ENCODE measurements at regions not wholly inside any gene's neighbourhood (a gene's known extent, or its start where the extent isn't known, plus 50 kb on each side); places are given as distances from the start of the nearest gene placed in this dataset.
A peak's percentile ranks its signal among the peaks of the same experiment; 100 is the strongest.

DNA sequence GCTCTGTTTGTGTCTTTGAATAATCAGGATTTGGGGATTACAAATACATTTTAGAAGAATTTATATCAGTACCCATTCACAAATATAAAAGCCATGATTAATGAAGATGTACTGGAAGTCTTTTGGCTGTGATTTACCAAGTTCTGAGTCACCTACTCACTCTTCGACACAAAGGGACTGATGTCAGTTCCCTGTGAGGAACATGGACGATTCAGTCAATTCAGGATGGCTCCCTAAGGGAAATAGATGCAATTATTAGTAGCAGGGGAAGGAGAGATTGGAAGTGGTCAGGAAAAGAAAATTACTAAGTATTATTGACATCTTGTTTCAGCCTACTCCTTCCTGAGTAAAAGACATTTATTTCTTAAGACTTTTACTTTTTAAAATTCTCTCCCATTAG lies 550.7 kb upstream of the SLIT2 start:
- DNase-seq (ENCODE audit: missing footprints) (no peak), ATAC-seq (no peak)
- intact Hi-C loops (cut with DNase I), result no loop called here

DNA sequence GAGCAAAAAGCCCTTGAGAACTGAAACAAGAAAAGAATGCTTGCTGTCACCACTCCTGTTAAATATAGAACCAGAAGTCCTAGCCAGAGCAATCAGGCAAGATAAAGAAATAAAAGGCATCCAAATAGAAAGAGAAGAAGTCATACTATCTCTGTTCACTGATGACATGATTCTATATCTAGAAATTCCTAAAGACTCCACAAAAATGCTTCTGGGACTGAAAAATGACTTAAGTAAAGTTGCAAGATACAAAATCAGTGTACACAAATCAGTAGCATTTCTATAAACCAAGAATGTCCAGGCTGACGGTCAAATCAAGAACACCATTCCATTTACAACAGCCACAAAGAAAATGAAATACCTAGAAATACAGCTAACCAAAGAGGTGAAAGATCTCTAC lies 552.7 kb upstream of the SLIT2 start:
- ATAC-seq (no peak), DNase-seq (ENCODE audit: missing footprints) (no peak)
- intact Hi-C loops (cut with DNase I), result no loop called here

DNA sequence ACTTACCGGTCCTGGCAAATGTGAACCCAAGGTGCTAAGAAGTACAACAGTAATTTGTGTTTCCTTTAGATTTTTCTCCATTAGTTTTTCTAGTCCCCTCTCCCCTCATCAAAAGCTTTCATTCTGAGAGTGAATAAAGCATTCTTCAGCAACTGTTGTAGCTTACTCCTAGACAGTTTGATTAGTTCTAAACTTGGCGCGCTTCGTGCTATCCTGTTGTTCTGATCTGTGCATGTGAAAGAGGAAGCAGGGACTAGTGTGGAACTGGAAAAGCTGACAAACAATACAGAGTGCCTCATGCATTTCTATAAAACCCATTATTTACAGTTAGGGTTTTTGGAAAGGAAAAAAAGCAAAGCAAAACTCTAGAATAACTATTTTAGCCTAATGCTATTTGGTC lies 556.9 kb upstream of the SLIT2 start:
- intact Hi-C loops (cut with DNase I), result no loop called here
- DNase-seq (ENCODE audit: missing footprints) (no peak), ATAC-seq (peak; percentile 70)

DNA sequence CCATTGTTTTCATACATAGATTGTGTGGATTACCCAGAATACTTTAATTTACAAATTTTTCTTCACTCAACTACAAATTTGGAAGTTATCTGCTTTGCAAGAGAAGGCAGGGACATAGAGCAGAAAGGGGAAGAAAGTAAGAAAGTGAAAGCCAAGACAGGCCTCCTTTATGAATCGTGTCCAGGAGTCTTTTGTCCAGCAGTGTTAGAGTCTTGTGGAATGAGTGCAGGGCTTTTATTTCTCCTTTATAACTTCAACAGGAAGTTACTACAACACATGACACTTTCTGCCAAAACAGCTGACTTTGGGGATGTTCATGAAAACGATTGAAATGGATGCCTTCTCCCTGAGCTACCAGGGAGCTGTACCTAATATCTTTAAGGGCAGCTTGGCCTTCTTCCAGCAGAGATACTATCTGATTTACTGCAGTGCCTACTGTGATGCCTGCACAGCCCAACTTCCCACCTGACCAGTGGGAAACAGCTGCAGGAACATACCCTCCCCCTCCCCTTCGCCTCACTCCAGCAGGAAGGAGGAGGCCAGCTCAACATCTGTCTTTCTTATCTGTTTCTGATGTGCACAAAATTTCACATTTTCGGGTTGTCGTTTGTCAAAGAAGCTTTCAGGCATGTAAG lies 557.7 kb upstream of the SLIT2 start:
- ATAC-seq (peak; percentile 84), DNase-seq (ENCODE audit: missing footprints) (peak; percentile 31)
- intact Hi-C loops (cut with DNase I), result no loop called here

DNA sequence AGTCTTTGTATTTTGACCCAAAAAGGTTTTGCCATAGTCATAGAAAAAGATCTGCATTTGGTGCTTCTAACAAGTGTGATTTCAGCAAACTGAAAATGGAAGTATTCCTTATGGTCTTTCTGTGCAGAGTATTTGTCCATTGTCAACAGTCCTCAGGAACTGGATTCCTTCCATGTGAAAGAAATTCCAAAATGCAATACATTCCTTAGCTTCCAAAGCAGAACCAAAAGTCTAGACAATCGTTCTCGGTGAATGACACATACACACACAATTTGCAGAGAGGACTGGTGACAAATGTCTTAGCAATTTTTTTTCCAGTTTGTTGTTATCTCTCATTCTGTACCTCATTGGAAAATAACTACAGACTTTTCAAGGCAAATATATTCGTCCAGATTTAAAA lies 562.2 kb upstream of the SLIT2 start:
- intact Hi-C loops (cut with DNase I), result no loop called here
- no peak for DNase-seq (ENCODE audit: missing footprints)
- no peak for ATAC-seq

DNA sequence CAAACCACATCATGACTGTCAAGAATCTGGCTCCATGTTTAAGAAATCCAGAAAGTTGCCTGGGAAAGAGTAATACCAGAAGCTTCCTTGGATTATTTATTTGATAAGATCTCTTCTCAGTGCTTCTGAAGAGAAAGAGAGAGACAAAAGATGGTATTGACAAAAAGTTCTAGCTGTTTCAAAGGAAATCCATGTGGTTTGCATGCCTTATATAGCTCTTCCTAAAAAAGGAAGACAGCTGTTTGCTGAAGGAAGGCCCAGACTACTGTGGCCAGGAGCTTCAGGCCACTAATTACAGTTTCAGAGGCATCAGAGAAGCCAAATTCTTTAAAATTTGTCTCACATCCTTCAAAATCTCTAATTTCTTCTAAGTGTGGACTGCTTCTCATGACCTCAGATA lies 565.2 kb upstream of the SLIT2 start:
- intact Hi-C loops (cut with DNase I), result no loop called here
- ATAC-seq (no peak), DNase-seq (ENCODE audit: missing footprints) (no peak)

DNA sequence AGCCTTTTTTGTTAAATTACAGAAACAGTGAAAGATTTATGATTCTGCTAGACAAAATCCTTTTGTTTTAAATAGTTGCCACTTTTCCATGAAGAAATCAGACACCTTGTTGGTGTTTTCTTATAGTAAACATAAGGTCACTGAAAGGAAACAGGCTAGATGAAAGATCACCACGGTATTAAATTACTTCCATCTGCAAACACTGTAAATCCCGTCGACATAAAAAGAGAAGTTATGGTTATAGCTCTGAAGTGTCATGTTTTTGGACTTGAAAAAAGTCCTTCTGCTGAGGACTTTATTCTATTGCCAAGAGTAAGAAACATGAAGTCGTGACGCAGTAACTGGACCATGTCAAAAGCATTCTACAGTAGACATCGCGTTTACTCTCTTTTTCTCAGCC lies 567.6 kb upstream of the SLIT2 start:
- intact Hi-C loops (cut with DNase I), result no loop called here
- ATAC-seq (no peak), DNase-seq (ENCODE audit: missing footprints) (no peak)

DNA sequence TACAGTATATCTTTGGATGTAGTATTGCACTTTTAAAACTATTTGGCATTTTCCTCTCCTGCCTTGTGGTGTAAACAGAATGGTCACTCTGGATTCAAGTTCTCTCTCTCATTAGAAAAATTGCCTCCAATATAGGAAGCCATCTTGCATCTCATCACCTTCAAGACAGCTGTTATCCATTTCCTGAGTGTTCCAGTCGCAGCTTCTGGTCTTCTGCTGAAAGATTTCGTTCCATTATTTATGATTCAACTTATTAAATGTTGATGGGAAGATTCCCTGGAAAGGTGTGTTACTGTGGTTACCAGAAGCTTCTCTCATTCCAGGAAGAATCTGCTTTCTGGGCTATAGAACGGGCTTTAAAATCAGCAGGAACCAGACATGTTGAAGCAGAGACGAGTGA lies 568.3 kb upstream of the SLIT2 start:
- intact Hi-C loops (cut with DNase I), result no loop called here
- DNase-seq (ENCODE audit: missing footprints) (no peak), ATAC-seq (no peak)

DNA sequence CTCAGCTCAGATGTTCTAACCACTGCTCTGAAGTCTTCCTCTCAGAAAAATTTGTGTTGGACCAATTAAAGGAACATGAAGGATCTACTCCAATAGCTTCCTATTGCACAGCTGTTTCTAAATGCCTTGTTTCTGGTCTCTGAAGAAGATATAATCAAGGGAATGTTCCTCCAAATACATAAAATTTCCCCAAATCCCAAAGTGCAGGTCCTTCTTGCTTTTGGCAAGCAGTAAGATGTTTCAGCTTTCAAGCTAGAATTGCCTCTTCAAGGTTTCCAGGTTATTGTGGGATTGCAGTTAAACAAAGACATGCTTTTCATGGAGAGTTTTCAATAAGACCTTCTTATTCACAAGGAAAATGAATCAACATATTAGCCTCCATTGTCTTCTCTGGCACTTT lies 574.5 kb upstream of the SLIT2 start:
- intact Hi-C loops (cut with DNase I), result no loop called here
- ATAC-seq, result no peak
- no peak for DNase-seq (ENCODE audit: missing footprints)

DNA sequence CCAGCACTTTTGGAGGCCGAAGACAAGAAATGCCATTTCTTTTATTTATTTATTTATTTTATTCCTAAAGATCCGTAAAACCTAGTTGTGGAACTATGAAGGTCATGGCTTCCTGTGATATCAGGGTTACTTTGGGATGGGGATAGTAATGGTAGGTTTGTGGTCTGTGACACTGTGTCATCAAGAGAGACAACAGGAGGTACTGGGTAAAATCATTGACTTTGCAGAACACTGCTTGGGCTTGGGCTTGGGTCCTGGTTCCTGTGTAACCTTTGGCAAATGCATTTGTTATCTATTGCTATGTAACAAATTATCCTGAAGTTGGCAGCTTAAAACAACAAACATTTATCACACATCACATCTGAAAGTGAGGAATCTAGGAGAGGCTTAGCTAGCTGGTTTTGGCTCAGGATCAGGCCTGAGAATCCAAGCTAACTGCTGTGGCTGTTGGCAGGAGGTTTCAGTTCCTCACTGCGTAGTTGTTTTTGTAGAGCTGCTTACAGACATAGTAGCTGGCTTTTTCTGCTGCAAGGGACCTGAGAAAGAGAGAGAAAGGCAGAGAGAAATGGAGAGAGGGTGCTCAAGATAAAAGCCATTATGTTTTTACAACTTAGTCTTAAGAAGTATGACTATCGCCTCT lies 576.4 kb upstream of the SLIT2 start:
- DNase-seq (ENCODE audit: missing footprints) (no peak), ATAC-seq (peak; percentile 81)
- intact Hi-C loops (cut with DNase I), result no loop called here

DNA sequence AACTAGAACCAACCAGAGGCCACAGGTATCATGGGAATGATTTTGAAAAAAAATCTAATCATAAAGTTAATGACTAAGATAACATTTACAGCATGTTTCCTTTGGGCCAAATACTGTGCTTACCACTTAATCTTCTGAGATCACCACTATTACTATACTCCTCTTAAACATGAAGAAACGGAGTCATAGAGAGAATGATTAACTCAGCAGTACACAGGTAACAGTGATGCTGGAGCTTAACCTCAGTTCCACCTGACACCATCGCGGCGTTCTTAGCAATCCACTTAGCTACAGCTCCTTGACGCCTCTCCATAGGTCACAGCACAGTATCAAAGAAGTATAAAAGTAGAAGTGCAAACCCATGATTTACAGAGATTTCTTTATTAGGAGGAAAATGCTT lies 592.6 kb upstream of the SLIT2 start:
- ATAC-seq (no peak), DNase-seq (ENCODE audit: missing footprints) (no peak)
- intact Hi-C loops (cut with DNase I), result no loop called here

DNA sequence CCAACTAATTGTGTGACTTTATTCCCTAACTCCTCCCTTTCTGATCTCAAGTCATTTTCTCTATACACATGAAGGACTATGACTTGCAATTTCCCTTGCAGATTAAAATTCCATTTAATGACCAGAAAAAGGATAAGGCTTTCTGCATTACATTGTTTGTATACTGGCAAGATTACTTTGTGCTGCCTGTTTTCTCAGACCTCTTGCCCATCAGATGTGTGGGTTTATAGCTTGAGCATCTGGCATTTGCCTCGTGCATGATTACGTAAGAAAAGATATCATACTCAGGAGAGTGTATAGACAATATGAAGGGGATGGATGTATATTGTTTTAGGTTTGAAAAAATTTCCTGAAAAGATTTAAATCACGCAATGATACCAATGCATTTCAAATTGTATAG lies 593.8 kb upstream of the SLIT2 start:
- intact Hi-C loops (cut with DNase I), result no loop called here
- DNase-seq (ENCODE audit: missing footprints) (no peak), ATAC-seq (no peak)

DNA sequence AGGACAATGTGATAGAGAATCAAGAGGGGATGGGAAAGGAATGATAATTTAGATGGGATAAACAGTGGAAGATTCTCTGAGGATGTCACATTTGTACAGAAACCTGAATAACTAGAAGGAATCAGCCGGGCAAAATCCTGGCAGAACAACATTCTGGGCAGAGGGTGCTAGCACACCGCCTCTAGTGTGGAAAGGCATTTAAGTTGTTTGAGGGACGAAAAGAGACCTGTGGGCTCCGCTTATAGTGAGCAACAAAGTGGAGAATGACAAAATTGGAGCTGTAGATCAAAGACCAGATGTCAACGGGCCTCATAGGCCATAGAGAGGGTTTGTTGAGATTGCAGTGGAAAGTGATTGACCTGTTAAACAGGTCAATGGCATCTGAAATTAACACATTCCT lies 596.0 kb upstream of the SLIT2 start:
- intact Hi-C loops (cut with DNase I), result no loop called here
- DNase-seq (ENCODE audit: missing footprints) (no peak), ATAC-seq (no peak)

DNA sequence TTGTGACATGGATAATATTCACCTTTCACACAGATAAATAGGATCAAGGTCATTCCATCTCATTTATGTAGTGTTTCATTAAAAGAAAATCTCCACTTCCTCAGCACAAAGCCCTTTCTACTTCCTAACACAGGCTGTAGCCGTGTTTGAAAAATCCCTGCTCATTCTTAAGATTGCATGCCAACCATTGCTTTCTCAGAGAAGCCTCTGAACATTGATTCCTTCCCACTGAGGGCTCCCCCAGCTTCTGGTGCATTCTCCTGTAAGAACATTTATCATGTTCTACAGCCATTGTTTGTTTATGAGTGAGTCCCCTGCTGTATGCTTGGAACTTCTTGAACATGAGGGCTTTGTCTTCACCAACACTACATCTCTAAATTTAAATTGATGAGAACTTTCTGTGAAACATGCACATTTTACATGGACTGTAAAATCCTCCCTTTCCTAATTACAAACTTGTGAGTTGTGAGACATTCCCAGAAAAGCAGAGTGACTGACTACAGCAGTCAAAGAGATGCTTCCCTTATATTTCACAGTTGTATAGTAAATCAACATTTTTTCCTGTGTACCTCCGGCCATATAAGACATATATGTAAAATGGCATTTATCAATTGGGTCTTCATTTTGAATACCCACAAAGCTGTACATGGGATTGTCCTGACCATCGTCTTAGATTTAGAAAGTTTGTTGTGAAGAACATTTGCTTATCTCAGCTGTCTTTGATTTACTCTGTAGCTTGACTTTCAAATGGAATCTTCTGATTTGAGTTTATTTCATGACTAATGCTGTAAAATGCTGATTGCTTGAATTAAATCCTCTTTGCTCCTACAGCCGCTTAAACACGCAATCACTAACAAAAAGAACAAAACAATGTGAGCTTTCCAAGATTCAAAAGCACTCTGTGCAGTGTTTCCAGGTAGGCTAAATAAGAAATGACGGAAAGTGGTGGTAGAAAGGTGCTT lies 600.5 kb upstream of the SLIT2 start:
- DNase-seq (ENCODE audit: missing footprints) (no peak), ATAC-seq (no peak)
- intact Hi-C loops (cut with DNase I), result no loop called here

DNA sequence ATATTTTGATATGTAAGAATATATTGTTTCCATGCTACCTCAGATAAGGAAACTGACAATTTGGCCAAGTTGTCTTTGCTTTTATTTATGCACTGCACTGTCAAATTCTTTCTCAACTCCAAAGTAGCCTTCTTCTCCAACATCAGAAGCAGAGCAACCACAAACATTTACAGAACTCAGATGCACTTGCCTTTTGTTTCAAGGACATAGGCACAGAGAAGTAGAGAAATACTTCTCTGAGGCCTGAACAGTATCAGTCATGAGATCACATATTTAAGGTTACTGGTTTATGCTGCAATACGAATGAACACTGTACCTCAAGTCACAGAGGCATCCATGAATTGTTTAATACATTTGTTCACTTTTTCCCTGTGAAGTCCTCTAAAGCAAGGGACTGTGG lies 606.1 kb upstream of the SLIT2 start:
- no peak for ATAC-seq
- intact Hi-C loops (cut with DNase I), result no loop called here
- no peak for DNase-seq (ENCODE audit: missing footprints)

DNA sequence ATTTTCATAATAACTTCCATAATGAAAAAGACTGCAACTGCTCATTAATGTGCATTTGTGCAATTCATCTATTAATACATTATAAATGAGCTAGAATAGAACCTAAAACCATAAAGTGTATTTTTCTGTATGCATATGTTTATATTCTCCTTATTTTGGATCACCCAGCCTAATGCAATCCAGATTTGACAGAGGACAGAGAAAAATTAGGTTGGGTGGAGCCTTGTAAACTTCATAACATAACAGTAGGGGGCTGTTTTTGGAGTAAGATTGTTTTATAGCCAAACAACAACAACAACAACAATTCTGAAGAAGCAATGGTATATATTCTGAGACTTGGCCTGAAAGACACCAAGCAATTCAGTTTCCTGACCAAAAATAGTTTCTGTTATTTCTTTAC lies 615.3 kb upstream of the SLIT2 start:
- intact Hi-C loops (cut with DNase I), result no loop called here
- no peak for DNase-seq (ENCODE audit: missing footprints)
- no peak for ATAC-seq

DNA sequence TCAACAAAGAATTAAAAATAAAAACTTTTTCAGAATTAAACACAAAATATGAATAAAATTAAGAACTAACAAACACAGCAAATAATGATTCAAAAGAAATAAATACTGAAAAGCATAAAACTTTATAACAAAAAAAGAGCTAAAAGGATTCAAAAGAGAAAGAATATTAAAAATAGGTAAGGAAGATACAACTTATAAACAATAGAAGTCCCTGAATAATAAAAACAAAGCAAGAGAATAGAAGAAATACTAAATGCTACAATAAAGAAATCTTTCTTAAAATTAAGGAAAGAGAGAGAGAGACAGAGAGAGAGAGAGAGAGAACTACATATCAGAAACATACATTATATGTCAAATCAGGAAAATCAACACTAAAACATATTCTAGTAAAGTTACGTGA lies 619.9 kb upstream of the SLIT2 start:
- DNase-seq (ENCODE audit: missing footprints) (no peak), ATAC-seq (no peak)
- intact Hi-C loops (cut with DNase I), result no loop called here

DNA sequence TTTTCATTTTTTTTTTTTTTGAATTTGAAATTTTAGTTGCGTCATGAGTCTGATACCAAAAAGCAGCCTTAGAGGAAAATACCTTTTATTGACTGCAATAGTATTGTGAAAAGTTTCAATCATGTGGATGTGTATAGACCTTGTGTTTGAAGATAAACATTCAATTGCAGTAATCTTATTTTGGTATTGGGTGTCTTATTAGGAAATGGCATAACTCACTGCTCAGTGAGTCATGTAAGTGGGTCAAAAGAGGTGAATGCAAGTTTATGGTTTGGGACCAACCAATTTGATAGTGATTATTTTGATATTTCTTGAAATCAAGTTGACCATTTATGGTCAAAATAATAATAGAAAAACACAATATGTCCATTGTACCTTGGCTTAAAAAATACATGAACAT lies 627.8 kb upstream of the SLIT2 start:
- no peak for ATAC-seq
- intact Hi-C loops (cut with DNase I), result no loop called here
- DNase-seq (ENCODE audit: missing footprints), result no peak

DNA sequence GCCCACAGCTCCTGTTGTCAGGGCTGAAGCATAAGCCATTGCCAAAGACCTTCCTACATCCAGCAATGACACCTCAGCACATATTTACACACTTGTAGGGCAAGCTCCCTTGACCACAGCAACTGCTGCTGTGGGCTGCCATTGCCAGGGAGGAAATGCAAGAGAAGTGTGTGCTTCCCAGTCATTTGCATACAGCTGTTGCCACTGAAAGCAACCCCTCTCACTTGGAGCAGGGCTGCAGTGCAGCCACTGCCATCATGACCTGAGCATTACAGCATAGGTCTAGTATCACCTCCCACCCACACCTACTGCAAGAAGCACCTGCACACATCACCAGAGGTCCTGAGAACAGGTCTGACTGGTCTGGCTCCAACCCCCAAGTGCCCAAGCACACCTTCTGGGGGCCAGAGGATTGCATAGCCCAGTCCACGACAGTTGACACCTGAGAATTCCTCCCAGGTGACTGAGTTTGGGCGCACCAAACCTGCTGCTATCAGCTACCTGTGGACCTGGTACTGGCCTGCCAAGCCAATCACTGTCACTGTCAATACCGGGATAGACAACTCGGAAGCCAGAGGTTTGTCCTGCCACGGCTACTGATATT lies 636.5 kb upstream of the SLIT2 start:
- ATAC-seq (no peak), DNase-seq (ENCODE audit: missing footprints) (no peak)
- intact Hi-C loops (cut with DNase I), result no loop called here

DNA sequence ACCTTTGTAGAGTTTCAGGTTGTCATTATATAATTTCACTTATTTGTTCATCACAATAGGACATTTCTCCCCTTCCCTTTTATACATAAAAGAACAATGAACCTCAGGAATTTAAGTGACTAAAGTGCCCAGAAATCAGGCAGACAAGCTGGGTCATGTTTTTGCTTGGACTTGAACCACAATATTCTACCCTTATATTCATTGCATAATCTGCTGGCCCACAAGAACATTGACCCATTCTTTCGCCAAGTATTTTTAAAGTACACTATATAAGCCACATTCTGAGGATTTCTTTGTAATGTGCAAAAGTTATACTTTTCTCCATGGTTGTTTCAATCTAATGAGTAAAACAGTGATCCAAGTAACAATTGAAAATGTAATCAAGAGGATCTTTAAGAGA lies 637.5 kb upstream of the SLIT2 start:
- ATAC-seq (no peak), DNase-seq (ENCODE audit: missing footprints) (no peak)
- intact Hi-C loops (cut with DNase I), result no loop called here
